ENCODE measurements at regions not wholly inside any gene's neighbourhood (a gene's known extent, or its start where the extent isn't known, plus 50 kb on each side); places are given as distances from the start of the nearest gene placed in this dataset.

DNA sequence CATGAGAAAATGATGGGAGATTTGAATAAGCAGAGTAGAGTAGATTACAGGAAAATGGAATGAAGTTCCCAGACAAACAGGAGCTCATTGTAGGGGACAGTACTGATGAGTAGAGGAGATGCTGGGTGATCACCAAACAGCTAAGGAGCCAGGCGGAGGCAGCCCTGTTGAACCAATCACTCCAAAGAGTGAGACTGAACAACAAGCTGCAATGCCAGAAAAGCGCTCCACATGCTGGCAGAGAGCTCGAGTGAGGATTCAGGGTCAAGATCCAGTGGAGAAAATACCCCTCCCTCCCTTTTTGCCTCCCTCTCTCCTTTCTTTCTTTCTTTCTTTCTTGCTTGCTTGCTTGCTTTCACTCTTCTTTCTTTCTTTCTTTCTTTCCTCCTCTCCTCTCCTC, 133.3 kb downstream of the PFKFB3 start:
- TF ChIP-seq POLR2A (IDR thresholded peaks at IDR 0.05; ENCODE audit: insufficient read depth in 1 of 2, low read depth in 2 of 2, low read length in 2 of 2) (no peak), KLF16 (CRISPR knock-in tag; IDR thresholded peaks at IDR 0.05) (no peak), BHLHE40 (IDR thresholded peaks at IDR 0.05; ENCODE audit: low read length) (no peak), MBNL3 (CRISPR knock-in tag; conservative IDR thresholded peaks at IDR 0.05) (no peak), FOSL1 (CRISPR knock-in tag; IDR thresholded peaks at IDR 0.05; ENCODE audit: borderline replicate concordance) (no peak), CBX5 (CRISPR knock-in tag; IDR thresholded peaks at IDR 0.05; ENCODE audit: borderline replicate concordance) (no peak), HNF4G (IDR thresholded peaks at IDR 0.05; ENCODE audit: borderline replicate concordance, low read depth, low read length) (no peak), HNF4G (CRISPR knock-in tag; IDR thresholded peaks at IDR 0.05; ENCODE audit: borderline replicate concordance, low read depth) (no peak)
- TF ChIP-seq, protein P1, sequence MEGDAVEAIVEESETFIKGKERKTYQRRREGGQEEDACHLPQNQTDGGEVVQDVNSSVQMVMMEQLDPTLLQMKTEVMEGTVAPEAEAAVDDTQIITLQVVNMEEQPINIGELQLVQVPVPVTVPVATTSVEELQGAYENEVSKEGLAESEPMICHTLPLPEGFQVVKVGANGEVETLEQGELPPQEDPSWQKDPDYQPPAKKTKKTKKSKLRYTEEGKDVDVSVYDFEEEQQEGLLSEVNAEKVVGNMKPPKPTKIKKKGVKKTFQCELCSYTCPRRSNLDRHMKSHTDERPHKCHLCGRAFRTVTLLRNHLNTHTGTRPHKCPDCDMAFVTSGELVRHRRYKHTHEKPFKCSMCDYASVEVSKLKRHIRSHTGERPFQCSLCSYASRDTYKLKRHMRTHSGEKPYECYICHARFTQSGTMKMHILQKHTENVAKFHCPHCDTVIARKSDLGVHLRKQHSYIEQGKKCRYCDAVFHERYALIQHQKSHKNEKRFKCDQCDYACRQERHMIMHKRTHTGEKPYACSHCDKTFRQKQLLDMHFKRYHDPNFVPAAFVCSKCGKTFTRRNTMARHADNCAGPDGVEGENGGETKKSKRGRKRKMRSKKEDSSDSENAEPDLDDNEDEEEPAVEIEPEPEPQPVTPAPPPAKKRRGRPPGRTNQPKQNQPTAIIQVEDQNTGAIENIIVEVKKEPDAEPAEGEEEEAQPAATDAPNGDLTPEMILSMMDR (CRISPR knock-in tag; IDR thresholded peaks at IDR 0.05): no peak
- TF ChIP-seq, protein P2, sequence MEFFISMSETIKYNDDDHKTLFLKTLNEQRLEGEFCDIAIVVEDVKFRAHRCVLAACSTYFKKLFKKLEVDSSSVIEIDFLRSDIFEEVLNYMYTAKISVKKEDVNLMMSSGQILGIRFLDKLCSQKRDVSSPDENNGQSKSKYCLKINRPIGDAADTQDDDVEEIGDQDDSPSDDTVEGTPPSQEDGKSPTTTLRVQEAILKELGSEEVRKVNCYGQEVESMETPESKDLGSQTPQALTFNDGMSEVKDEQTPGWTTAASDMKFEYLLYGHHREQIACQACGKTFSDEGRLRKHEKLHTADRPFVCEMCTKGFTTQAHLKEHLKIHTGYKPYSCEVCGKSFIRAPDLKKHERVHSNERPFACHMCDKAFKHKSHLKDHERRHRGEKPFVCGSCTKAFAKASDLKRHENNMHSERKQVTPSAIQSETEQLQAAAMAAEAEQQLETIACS (CRISPR knock-in tag; IDR thresholded peaks at IDR 0.05): no peak
